Upper lobe of left lung (tissue), 4 donors: ENCODE measurements at regions not wholly inside any gene's neighbourhood (a gene's known extent, or its start where the extent isn't known, plus 50 kb on each side); places are given as distances from the start of the nearest gene placed in this dataset.

Source experiments
- EP300 ChIP-seq, 4 donors: sonication (generic); formaldehyde crosslinking; IDR thresholded peaks; one replicate each; pipeline ENCODE4 v1.5.1; 2017; ENCODE audit warnings: antibody characterized with exemption in 4 of 4, control low read depth in 2 of 4
- POLR2AphosphoS5 ChIP-seq, 2 donors: sonication (generic); formaldehyde crosslinking; IDR thresholded peaks; one replicate each; pipeline ENCODE4 v1.5.1; 2017; ENCODE audit warnings: antibody characterized with exemption in 2 of 2

GRCh38 chr6:62338477-62338876 is 52.5 kb upstream of the KHDRBS2 start:
- no peak for TF ChIP-seq POLR2AphosphoS5 (IDR thresholded peaks at IDR 0.05)
- TF ChIP-seq EP300 (IDR thresholded peaks at IDR 0.05): no peak
